HG02970 (cell line): ENCODE measurements at regions not wholly inside any gene's neighbourhood (a gene's known extent, or its start where the extent isn't known, plus 50 kb on each side); places are given as distances from the start of the nearest gene placed in this dataset.
A peak's percentile ranks its signal among the peaks of the same experiment; 100 is the strongest.

Experiments
- ATAC-seq: cut with Tn5 transposase; IDR thresholded peaks from one replicate; pipeline ENCODE4 v1.9.1; 2021; ENCODE audit warnings: mild to moderate bottlenecking, moderate library complexity, moderate number of reproducible peaks; ENCODE audit not compliant: unreplicated experiment, low FRiP score

DNA sequence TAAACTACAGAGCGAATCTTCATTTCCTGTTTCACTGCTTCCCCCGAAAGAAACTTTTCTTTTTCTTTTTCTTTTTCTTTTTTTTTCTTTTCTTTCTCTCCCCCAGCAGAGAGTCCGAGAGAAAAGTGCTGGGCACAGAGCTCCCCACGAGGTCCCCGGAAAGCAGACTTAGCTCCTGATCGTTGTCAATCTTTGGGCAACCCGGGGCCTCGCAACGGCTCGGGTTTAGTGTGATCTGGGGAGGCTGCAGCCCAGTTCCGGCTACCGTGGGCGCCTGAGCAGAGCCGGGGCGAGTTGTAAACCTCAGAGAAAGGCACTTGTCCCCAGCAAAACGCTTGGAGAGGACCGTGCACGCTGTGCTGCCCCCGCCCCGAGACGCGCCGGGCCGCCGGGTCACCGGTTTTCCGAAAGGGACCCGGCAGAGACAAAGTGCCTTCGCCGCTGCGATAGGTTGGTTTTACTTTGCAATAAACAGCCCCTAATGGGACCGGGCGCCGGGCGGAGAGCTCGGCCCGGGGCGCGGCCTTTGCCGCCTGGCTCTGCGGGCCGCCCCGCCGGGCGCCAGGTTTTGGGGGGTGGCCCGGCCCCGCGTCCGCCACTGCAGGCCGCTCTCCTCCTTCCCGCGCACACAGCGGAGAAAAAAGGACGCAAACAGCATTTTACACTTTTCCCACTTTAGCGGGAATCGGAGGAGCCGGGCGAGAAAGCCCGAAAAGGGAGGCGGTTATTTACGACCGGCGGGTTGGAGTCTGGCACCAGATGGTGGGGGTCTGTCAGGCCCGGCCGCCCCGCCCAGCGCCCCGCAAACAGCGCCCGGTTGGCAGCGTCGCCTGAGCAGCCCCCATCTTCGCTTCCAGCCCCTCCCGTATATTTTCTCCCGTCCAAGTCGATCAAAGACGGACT is 136.0 kb downstream of the INSIG2 start:
- peak; percentile 44 for ATAC-seq

DNA sequence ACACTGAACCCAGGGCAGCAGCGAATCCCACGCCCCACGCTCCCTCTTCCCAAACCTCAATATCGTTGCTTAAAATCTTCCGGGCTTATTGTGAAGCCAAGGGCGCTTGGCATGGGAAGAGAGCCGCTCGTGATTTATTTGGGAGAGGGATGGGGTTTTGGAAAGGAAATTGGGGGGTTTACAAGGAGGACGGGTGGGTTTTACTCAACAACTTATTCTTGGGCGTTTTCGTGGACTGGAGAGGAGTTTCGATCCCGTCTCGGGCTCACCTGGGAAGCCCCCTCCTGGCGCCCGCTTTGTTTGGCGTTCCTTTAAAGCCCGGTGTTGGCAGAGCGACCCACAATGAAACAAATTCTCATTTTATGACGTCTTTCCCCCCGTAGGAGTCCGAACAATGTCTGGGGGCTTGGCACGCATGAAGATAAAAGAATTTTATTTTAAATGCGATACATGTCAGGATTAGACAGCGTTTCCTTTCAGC is 135.3 kb downstream of the INSIG2 start:
- ATAC-seq = no peak

DNA sequence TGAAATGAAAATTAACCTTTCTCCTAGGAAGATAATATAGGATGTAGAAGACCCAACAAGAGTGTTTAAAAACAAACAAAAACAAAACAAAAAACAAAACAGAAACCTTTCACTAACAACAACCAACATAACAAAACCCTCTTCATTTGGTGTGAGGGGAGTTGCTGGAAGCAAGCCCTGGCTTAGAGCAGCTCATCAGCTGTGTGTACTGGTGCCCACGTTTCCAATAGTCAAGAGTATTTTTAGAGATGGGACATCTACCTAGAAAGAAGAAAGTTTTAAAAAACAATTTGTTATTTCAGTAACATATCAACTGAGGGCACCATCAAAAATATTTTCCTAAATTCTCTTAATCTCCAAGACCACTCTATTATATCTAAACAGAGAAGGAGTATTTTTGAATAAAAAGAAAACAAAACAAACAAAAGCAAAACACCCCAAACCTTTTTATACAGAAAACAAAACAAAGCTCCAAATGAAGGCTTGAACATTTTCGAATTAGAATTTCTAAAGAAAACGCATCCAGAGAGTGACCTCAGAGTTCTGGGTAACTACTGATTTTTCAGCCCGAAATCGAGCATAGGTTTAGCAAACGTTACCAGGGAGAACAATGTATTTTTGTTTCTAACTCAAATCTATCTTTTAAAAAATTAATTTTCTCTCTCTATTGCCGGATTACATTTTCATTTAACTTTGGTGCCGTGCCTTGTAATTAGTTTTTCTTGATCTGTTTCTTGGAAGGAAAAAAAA is 134.6 kb downstream of the INSIG2 start:
- no peak for ATAC-seq

DNA sequence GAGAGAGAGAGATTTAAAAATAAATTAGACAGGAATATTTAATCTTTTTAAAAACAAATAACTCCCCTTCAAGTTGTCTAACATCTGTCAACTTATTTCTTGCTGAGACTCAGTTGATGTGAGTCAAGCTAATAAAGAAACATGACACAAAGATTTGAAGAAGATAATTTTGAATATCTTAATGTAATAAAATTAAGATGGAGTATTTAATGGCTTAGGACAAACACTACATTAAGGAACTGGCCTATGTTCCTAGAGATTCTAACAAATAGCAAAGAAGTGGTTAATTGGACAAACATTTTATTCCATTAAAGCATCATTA is 134.0 kb downstream of the INSIG2 start:
- ATAC-seq = no peak

DNA sequence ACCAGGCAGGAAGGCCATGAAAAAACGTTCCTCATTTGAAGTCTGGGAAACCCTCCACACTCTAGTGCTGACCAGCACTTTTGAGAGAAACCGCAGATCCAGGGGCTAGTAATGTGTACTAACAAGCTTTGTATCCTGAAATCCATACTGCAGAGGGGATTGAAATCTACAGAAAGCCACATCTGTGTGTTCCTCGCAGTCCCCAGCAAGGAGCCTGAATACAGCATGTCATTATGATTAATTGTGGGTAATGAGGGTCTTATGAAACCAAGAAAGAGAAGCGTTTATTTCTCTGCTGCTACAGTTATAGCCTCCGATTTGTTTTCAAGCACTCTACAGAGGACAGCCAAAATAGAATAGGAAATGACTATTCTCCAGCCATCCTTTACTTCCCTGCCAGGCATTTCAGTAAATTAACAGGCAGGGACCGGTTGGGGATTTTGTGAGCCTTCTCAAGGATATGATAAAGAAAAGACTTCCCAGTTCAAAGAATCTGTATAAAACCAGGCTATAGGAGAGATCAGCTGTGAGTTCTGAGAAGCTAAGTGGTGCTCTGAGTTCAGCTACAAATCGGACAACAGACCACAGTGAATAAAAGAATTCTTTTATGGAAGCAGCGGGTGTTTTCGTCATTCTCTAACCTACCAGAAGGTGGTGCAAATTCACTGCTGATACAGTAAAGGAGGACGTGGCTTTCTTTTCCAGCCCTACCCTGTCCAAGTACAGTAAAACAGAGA is 133.4 kb downstream of the INSIG2 start:
- no peak for ATAC-seq

DNA sequence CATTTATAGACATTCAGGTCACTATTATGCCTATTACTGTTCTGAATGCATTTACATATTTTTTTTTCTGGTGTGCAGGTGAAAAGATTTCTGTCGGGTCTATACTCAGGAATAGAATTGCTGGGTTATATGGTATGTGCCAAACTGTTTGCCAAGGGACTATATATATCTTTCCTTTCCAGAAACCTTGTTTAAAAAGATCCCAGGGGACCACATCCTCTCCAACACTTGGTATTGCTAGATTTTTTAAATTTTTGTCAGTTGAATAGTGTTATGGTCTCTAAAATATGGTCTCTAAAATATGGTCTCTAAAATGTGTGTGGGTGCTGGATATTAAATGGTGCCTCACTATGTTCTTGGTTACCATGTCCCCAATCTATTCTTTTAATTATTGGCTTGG is 131.3 kb downstream of the INSIG2 start:
- ATAC-seq = no peak

DNA sequence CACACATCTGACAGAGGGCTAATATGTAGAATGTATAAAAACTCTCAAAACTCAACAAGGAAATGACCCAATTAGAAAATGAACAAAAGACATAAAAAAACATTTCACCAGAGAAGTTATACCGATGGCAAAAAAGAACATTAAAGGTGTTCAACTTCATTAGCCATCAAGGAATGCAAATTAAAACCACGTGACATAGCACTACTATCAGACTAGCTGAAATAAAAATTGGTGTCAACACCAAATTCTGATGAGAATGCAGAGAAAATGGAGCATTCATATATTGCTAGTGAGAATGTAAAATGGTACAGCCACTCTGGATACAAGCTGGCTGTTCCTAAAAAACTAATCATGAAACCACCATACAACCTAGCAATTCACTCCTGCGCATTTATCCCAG is 128.0 kb downstream of the INSIG2 start:
- no peak for ATAC-seq

DNA sequence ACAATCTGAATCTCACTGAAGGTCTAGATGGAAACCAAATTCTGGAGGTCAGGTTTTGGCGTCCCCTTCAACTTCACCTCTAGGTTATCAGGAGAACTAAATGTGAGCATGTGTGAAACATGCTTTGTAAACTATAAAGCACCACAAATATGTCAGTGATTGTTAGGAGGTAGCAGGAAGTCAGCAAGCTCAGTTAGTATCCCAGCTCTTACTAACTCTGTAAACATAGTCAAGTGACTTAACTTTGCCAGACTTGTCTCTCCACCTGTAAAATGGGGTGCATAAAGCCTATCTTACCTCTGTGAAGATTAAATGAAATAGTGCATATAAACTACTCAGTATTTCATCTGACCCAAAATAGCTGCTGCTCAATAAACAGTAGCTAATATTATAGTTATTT is 121.5 kb downstream of the INSIG2 start:
- no peak for ATAC-seq

DNA sequence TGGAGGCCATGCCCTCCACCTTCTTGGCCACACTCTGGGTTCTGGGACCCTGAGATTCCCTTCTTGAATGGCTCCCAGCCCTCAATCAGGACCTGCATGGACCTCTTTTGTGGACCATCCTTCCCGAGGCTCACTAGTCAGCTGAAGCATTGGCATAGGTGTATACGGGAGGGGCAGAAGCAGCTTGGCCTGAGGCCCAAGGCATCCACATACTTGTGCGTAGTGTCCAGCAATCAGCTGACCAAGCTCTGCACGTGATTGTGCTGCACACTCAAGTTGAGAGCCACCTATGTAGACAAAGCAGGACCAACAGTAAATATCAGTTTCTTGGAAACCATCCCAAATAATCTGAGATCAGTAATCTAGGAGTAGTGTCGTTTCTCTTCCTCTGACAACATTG is 119.6 kb downstream of the INSIG2 start:
- no peak for ATAC-seq

DNA sequence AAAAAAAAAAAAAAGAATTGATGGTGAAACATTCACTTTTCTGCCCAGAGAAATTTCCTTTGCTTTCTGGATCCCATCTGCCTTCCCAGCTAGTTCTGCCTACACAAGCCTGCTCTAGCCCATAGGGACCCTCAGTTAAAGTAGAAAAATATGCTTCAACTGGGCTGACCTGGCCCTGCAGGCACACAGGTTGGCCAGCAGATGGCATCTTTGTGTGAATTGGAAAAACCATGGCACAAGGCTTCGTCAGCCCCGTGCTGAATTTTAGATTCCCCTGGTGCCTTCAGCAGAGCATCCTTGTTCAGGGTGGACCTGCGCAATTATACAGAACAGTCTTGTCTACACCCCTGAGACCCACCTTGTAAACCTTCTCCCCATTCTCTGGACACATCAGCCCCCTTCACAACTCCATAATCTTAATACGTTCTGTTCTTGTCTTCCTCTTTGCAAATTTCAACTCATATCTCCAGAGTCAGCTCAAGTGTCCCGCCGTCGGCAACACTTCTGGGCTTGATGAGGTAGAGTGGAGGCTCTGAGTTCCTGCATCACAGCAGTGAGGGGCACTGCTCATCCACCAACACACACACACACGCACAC is 114.5 kb downstream of the INSIG2 start:
- ATAC-seq = no peak

DNA sequence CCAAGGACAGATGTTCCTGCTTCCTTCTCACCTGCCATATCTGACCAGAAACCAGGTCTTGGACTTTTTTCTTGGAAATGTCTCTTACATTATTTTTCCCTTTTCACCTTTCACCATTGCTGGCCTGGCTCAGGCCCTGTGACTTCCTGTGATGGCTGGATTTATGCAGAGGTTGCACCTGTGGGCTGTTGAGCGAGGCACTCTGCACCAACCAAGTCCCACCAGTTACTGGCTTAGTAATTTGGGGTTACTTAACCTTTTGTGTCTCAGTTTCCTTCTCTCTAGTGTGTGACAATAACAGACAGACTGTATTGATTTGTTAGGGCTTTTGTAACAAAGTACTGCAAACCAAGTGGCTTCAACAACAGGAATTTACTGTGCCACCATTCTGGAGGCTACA is 110.0 kb downstream of the INSIG2 start:
- ATAC-seq = no peak

DNA sequence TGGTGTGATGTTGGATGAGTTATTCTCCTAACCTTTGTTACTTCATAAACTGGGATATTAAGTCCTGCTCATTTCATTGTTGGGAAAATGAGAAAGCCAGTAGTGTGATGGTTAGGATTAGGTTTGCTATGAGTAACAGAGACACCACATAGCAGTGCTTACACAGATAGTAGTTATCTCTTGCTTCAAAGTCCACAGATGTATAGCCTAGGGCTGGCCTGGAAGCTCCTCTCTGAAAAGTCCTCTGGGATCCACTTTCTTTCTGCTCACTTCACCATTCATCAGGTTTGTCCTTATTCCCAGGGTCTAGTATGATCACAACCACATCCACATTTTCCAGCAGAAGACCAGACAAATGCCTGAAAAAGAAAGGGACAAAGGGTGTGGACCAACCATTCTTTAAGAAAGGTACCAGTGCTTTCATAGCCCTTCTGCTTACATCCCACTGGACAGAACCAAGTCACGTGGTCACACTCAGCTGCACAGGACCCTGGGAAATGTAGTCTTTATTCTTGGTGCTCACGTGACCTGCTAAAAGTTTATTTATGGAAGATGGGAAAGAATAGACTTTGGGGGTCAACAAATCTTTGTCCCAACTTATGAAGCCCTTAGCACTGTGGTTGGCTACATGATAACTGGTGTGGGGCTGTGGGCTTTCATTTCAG is 108.9 kb downstream of the INSIG2 start:
- ATAC-seq = no peak

DNA sequence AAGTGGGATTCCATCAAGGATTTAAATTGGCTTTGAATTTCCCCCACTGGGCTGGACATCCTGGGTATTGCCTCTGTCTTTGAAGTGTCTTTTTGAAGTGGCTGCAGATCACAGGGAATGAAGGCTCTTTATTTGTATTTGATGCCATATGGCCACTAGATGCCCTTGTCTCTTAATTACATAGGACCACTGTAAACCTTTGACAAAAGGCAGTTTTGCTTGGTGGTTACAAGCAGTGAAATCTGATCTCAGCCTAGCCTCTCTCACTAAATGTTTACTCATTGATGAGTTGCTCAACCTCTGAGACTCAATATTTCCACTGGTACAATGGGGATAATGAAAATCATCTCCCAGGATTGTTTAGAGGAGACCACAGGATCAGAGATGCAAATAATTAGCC is 102.2 kb downstream of the INSIG2 start:
- ATAC-seq = no peak

DNA sequence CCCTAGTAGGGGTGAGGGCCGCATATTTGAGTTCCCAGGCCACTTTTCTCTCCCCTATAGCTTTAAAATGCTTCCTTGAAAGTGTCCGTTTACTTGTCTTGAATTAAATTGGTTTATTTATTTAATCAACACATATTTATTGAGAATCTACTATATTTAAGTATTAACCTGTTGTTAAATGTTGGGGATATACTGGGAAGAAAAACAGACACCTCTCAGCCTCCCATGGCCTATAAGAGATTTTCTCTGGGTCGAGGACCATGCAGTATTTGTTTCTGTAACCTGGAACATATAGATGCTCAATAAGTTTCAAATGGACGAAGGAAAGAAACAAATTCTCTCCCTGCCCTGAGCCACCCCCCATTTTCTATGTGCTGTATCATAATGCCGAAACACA is 98.6 kb downstream of the INSIG2 start:
- ATAC-seq = no peak

DNA sequence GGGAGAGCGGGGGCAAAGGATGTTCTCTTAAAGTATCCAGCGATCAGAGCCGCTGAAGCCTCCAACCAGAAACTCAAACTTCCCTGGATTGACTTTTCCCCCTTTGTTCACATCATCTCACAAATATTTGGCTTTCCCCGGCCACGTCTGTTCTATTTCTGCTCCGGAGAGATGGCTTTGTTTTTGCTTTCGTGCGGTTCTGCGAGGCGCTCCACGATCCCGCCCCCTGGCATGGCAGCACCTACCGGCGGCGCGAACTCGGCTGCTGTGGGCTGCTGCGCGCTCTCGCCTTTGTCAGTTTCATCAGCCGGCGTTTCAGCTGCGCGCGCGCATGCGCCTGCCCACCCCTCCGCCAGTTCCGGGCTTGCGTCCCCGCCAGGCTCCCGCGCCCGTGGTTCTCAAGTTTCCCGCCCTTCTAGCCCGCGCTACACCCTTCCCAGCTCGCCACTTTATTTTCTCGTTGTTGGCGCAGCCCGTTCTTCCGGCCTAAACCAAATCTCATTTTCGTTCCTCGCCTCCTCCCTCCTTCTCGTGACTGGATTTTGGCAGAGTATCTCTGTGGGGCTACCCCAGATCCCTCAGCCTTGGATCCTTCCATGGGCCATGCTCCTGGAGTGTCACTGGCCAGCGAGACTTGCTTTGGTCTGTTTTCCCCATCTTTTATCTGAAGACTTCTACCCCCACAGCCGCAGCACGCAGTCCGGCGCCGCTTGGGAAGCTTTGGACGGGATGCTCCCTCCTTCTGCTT is 98.0 kb downstream of the INSIG2 start:
- ATAC-seq = peak; percentile 95

DNA sequence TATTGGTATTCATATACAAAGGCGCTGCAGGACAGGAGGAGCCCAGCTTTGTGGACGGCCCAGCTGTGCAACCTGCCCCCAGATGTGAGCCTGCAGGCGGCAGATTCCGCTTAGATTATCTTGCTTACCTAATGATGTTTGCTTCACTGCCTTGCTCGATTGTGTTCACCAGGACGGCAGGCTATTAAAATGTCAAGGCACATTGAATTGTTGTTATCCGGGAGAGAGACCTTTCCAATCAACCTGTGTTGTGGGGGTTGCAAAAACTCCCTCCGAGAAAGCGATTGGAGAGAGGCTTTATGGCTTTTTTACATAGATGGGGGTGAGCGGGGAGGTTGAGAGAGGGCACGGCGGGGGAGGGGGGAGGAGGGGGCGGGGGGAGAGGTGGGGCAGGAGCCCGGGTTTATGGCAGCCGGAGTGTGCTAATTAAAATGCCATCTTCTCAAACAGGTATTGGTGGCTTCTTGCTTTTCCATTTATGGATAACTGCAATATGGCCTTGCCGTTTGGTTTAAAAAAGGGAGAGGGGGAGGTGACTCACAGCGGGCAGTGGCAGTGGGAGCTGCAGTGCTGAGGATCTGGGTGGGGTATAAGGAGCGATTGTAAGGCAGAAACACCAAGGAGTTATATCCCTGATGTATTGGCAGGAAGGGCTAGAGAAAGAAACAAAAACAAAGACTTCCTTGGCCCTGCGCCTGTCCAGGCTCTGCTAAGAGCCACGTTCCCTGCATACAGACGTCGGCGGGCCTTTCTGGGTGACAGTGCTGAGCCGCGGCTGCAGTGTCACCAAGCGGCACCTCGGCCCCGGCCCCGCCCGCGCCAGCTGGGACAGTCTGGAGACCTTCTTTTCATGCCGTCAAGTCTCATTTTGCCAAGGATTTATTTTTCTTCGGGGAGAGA is 97.2 kb downstream of the INSIG2 start:
- peak; percentile 52 for ATAC-seq

DNA sequence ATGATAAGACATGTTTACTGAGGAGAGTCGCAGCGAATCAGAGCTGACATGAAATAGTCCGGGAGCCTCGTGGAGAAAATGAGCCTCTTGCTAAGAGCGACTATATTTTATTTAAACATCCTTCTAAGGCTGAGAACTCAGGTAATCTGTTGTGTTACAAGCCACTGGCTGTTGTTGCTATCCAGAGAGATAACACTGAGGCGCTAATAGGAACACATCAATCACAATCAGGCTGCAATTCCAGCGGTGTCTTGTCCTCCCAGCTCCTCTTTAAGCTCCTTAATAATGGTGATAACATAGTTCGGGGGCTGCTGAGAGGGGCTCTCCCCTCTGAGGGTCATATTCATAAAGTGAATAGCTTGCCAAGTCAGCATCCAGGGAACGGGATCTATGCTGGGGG is 95.1 kb downstream of the INSIG2 start:
- ATAC-seq = no peak

DNA sequence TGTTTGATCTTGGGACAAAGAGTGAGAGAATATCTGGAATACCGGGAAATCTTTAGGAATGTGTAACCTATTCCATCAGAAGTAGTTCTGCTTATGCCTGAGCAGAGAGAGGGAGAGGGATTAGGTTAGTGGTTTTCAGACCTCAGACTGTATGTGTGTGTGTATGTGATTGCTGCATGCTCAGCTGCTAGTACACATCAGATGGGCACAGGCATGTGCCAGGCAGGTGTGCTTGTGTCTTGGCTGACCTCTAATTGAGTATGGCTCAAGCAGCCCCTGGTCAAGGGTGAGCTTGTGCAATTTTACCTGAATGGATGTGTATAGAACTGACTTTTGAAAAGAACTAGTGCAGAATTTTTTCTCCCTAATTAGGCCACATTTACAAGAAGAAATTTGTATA is 91.2 kb downstream of the INSIG2 start:
- ATAC-seq = no peak

DNA sequence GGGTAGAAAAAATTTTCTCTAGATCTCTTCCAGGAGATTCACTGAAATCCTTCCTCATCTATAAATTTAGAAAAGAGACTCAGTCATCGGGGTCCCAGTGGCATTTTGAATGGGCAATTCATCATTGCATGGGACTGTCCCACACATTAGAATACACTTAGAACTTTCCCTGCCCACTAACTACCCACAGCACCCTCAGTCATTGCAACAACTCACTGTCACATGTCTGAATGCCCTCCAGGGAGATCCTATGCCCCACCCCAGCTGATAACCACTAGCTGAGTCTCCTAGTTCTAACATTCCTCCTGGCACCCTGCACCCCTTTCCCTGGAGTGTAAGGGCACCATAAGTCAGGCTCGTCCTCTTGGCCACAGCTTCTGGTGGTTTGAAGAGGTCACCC is 89.6 kb downstream of the INSIG2 start:
- no peak for ATAC-seq
